ENCODE measurements at regions not wholly inside any gene's neighbourhood (a gene's known extent, or its start where the extent isn't known, plus 50 kb on each side); places are given as distances from the start of the nearest gene placed in this dataset.

DNA sequence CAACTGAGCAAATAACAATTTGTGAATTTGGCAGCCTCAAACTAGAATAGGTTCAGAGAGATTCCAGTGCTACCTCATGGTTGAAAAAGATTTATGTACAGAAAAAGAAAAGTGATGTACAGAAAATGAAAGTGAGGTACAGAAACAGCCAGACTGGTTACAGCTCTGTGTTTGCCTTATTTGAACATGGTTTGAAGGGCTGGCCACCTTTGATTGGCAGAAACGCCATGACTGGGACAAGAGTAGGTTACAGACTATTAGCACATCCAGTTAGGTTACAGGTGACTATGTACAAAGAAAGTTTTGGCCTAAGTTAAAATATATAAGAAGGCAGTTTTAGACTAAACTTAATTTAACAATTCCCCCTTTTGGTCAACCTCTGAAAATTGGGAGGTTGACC is 309.4 kb downstream of the BTG1 start:
- DNase-seq, result no peak

DNA sequence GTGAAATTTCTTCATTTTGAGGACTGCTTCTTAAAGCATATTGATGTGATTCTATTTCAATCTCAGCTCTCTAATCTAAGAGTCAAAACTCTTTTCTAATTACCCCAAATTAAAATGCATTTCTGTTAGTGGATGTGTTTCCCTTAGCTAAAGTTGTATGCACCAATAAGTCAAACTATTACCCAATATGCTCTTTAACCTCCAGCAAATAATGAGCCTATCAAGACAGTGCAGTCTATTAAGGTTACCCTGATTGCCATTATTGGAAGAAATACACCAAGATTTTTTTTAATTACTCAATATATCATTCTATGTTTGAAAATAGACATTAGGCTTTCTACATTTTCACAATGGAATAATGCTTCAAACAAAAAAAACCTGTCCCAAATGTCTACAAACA is 310.0 kb downstream of the BTG1 start:
- DNase-seq, result no peak

- DNase-seq, result no peak
These were observed 311.8 kb downstream of the BTG1 start for GRCh38 chr12:91833780-91834359.

DNA sequence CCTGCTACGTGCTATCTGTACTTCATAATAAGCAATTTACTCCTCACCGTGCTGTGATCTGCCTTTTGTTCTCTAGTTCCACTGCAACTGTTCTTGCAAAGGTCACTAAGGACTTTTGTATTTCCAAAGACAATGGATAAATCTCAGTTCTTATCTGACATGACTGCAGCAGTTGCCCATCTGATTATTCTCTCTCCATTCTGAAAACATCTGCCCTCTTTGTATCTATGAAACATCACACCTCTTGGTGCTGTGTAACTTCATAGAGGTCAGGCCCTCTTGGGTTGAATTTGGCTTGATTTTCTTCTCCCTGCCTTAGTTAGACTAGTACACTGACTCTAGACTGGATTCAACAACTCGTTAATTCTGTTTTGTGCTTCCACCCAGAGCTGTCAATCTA is 319.6 kb downstream of the BTG1 start:
- DNase-seq, result no peak

DNA sequence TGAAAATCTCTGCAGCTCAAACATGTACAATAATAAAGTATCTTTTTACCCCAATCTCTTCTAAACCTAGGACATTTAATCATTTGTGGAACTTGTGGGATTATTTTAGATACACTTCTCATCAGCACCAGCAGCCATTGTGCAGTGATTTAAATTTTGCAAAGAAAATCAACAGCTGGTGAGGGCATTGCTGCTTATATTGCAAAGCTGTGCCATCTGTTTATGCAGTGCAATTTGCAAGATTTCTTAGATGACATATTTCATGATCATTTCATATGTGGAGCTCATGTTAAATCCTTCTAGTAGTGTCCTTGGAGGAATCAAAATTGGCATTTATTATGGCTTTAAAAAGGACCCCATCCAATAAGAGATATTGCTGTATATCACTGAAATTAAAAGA is 320.7 kb downstream of the BTG1 start:
- DNase-seq, result no peak

DNA sequence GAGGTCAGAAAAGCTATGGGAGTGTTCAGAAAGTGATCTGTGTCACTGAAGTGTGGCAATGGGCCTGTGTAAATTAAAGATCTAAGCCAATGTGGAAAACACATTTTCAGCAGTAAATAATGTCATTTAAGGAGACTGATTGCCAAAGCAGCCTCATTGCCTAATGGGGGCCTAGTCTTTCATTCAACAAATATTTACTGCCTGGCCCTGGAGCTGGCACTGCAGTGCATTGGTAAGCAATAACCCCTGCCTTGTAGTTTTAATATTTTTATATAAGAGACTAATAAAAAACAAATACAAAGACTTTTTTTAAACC is 326.6 kb downstream of the BTG1 start:
- DNase-seq, result no peak

GRCh38 chr12:91818227-91819131 is 327.2 kb downstream of the BTG1 start:
- no peak for DNase-seq

DNA sequence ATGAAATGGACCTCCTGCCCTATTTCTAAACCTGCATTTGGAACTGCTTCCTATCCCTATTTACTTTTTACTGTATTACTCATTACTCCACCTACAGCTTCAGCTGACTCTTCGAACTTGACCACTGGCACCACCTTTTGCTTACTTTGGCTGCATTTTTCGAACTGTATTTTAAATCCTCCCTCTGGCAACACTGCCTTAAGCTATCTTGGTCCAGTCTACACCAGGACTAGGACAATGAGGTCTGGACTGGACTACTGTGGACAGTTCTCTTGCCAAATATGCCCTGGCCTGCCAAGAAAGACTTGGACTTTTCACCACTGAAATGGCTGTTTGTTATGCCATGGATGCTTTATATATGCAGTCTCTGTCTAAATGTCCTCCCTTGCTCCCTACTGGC is 328.1 kb downstream of the BTG1 start:
- no peak for DNase-seq

GRCh38 chr12:91813701-91814100 is 331.9 kb downstream of the BTG1 start:
- no peak for DNase-seq

GRCh38 chr12:91811481-91812287 is 334.0 kb downstream of the BTG1 start:
- peak; percentile 61 for DNase-seq

GRCh38 chr12:91810531-91811451 is 334.9 kb downstream of the BTG1 start:
- DNase-seq, result no peak

DNA sequence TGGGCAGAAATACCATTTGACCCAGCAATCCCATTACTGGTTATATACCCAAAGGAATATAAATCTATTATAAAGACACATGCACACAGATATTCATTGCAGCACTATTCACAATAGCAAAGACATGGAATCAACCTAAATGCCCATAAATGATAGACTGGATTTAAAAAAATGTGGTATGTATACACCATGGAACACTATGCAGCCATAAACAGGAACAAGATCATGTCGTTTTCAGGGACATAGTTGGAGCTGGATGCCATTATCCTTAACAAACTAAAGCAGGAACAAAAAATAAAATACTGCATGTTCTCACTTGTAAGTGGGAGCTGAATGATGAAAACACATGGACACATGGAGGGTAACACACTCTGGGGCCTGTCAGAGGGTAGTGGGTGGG is 335.6 kb downstream of the BTG1 start:
- no peak for DNase-seq

DNA sequence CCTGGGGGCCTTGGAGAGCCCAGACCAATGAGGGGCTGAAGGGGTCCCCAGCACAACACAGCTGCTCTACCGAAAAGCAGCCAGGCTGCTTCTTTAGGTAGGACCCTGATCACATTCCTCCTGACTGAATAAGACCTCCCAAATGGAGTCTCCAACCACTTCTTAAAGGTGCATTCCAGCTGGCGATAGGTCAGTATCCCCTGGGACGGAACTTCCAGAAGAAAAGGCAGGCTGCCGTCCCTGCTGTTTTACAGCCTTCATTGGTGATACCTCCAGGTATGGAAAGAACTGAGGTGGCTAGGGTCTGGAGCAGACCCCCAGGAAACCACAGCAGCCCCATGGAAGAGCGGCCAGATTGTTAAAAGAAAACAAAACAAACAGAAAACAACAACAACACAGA is 340.6 kb downstream of the BTG1 start:
- no peak for DNase-seq

DNA sequence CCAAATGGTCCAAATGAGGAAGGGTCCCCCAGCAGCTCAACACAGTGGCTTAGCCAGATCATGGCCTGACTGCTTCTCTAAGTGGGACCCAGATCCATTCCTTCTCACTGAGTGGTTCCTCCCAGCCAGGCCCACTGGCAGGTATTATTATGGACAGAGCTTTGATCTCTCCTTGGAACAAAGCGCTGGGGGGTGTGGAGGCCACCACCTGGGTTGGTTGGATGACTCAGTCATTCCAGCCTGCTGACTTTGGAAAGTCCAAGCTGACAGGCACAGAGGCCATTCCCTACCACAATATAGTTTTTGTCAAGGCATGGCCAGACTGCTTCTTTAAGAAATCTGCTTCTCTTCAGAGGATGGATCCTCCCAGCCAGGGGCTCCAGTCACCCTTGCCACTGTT is 341.1 kb downstream of the BTG1 start:
- DNase-seq, result no peak

DNA sequence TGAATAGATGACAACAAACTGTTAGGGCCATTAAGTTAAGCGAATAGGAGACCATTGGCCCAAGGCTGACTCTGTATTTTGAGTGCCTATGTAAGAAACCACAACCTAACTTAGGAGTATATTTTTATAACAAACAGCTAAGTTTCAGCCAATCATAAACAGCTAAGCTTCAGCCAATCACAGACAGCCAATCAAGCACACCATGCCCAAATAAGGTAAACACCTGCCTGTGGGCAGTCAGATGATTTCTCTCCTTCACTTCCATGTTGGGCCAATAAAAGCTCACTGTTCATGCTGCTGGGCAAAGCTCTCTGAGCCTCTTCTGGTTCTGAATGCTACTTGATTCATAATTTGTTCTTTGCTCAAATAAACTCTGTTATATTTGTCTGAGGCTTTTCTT is 344.6 kb downstream of the BTG1 start:
- no peak for DNase-seq

- no peak for DNase-seq
These were observed 352.0 kb downstream of the BTG1 start for GRCh38 chr12:91793676-91794075.

DNA sequence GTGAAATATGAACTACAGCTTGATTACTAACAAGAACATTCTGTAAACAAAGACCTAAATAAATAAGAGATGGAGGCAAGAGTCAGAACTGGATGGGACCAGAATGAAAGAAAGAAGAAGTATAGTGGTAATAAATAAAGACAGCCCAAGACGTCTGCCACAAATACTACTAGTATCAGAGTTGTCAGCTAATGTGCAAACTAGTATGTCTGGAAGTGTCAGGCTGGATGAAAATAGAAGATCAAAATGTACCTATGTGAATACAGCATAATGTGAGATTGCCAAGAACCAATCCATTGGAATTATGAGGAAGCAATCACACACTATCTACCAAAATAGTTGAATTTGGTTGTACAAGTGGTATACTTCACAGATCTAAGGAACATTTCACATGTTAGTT is 353.0 kb downstream of the BTG1 start:
- DNase-seq, result no peak

DNA sequence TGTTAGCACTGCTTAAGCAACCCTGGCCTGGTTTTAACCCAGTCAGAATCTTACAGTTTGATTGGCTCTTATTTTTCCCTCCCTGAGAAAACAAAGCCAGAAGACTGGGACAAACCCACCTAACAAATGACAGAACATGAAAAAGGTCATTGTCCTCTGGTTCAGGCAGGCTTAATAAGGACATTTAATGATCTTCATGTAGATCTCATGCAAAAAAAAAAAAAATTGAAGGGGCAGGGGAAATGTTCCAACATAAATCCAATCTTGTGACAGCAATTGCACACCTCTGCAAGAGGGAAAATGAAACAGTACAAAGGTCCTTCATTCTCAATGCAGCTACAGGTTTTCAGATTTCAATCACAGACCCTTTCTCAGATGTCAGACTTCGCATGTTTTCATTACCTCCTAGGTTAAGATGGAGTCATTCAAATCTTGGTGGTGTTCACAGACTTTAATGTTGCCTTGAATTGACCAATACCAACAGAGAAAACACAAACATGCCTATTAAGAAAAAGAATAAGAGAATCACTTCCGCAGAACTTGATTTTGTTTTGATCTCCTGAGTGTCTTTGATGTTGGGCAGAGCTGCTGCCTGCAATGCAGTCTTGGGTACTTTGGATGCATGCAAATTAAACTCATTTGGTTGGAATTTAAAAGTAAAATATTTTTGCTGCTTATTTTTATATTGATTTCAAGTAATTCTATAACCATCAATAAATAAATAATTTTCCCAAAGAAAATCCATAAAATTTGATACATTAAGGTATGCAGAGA is 359.0 kb downstream of the BTG1 start:
- no peak for DNase-seq

DNA sequence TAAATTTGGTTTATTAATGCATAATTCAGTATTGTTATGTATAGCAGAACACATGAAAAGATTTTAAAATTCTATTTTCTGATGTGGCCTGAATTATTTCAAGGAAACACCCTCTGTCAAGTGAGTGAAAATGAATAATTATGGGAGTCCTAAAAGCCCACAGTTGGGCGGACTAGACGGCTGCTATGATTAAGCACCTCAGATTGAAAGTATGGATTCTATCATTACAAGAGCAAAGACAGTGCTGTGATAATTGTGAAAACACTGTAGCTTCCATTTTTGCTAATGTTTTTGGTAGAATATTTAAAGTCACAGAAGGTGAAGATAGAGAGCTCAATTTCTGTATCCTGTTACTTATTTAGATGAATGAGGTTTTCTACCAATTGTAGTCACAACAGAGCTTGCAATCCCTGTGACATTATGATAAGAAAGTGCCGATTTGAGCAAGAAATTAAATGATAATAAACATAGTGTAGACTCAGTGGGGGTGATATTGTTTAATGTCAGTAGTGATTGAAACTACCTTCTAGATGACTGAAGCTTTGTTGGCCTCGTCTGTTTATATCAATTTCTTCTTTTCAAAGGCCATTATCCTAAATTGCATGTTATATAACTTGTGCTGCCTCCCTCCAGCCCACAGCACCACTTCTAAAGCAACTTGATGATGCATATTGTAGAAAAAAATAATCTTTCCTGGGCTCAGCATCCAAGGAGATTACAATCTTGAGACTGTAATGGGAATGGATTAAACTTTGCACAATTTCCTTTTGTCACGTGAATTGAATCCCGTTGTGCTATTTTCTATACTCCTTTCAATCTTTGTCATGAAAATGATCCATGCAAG is 359.8 kb downstream of the BTG1 start:
- peak; percentile 64 for DNase-seq

DNA sequence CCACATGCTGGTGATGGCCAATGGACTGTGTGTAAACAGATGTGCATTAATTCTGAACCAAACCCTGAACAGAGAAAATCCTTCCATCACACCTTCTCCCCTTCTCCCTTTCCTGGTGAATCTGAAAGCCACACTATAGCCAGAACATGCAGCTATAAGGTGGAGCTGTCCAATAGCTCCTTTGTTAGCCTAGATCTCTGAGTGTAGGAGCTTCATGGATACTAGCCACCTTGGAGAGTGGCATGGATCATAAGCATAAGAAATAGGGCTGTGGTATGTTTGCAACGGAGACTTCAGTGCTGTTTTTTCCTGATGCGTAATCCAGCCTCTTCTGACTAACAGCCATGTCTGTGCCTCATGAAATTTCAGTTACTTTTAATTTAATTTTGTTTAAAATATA is 364.5 kb downstream of the BTG1 start:
- DNase-seq, result no peak

DNA sequence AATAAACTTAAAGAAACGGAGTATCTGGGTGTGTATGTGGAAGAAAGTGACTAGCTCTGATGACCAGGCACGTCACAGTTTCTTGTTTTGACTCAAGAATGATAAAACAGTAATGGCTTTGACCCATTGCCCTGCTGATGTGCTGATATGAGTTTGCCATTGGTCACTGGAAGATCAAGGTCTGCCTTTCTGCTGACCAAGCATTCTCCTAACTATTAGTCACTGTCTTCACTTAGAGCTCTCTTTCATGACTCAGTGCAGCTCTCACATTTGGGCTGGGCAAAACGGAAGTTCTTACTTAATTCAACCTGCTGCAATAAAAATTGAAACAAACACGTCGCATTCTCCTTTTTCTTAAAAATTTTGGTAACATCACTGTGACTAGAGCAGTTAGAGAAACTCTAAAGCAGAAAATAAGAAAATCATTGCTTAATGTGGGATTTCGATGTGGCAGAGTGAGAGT is 366.7 kb downstream of the BTG1 start:
- peak; percentile 88 for DNase-seq

Data from activated CD4-positive, alpha-beta T cell treated with anti-CD3 and anti-CD28 coated beads, Interleukin-10, Interleukin-2, amounts not matched to agents 100 ng/mL and 50 ng/mL, durations not matched to agents 16 hours and 8 hours (primary cell).